Fibroblast of pulmonary artery (primary cell): ENCODE measurements at regions not wholly inside any gene's neighbourhood (a gene's known extent, or its start where the extent isn't known, plus 50 kb on each side); places are given as distances from the start of the nearest gene placed in this dataset.
"Not testable (repeated sequence)": the region's sequence is repeated elsewhere in the genome, so short reads cannot be mapped to it uniquely, and the experiment has no call there.

Experiments used
- DNase-seq: peaks from one replicate; pipeline ENCODE4 v3.0.0-alpha.2; 2010; ENCODE audit warnings: low read depth
- H3K4me3 ChIP-seq: replicated peaks from 2 replicates; pipeline ENCODE4 v1.5.1; 2011; ENCODE audit warnings: low read depth, mild to moderate bottlenecking, control low read depth, low read length, moderate library complexity
- TF ChIP-seq, protein P1 (sequence below): IDR thresholded peaks from 2 replicates; pipeline ENCODE4 v1.5.1; 2011; ENCODE audit warnings: mild to moderate bottlenecking, control low read depth, low read length, inconsistent platforms; ENCODE audit errors: missing control alignments

GRCh38 chr7:106568002-106568679, 92.8 kb downstream of the CCDC71L start:
- TF ChIP-seq, protein P1, sequence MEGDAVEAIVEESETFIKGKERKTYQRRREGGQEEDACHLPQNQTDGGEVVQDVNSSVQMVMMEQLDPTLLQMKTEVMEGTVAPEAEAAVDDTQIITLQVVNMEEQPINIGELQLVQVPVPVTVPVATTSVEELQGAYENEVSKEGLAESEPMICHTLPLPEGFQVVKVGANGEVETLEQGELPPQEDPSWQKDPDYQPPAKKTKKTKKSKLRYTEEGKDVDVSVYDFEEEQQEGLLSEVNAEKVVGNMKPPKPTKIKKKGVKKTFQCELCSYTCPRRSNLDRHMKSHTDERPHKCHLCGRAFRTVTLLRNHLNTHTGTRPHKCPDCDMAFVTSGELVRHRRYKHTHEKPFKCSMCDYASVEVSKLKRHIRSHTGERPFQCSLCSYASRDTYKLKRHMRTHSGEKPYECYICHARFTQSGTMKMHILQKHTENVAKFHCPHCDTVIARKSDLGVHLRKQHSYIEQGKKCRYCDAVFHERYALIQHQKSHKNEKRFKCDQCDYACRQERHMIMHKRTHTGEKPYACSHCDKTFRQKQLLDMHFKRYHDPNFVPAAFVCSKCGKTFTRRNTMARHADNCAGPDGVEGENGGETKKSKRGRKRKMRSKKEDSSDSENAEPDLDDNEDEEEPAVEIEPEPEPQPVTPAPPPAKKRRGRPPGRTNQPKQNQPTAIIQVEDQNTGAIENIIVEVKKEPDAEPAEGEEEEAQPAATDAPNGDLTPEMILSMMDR, result no peak
- no peak overlapping the region for H3K4me3 ChIP-seq
- no peak for DNase-seq

- not testable (repeated sequence) for H3K4me3 ChIP-seq, DNase-seq
Measured at GRCh38 chr7:106567204-106568001, 93.6 kb downstream of the CCDC71L start.

DNA sequence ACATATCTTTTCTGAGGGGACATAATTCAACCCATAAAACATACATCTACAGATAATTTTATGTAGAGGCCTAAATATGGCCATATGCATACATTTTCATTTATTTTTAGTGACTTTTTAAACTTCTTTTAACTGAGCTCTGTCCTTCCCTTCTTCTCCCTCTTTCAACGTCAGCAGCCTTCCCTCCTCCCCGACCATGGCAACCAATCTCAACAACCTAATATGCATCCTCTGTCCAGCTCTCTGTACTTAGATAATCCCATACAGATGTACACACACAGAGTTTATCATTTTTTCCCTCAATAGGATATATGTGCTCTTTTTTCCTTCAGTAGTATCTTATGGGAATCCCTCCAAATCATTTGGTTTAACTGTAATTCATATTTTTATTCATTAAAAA, 94.3 kb downstream of the CCDC71L start:
- TF ChIP-seq, protein P1, result no peak

GRCh38 chr7:106566196-106566595, 94.8 kb downstream of the CCDC71L start:
- TF ChIP-seq, protein P1, result no peak
- no peak for DNase-seq
- no peak overlapping the region for H3K4me3 ChIP-seq

More for the DNA sequence above, 94.3 kb downstream of the CCDC71L start:
- no peak overlapping the region for H3K4me3 ChIP-seq
- peak; percentile 36 for DNase-seq

GRCh38 chr7:106565428-106565827, 95.5 kb downstream of the CCDC71L start:
- TF ChIP-seq, protein P1, result no peak
- no peak for DNase-seq
- H3K4me3 ChIP-seq, result no peak overlapping the region

- TF ChIP-seq, protein P1, result no peak
- DNase-seq, result peak; percentile 36
- no peak overlapping the region for H3K4me3 ChIP-seq
Measured at GRCh38 chr7:106563466-106564150, 97.3 kb downstream of the CCDC71L start.

- DNase-seq, result no peak
- TF ChIP-seq, protein P1, result no peak
- no peak overlapping the region for H3K4me3 ChIP-seq
Measured at GRCh38 chr7:106562711-106563366, 98.1 kb downstream of the CCDC71L start.
